ENCODE measurements at regions not wholly inside any gene's neighbourhood (a gene's known extent, or its start where the extent isn't known, plus 50 kb on each side); places are given as distances from the start of the nearest gene placed in this dataset.

DNA sequence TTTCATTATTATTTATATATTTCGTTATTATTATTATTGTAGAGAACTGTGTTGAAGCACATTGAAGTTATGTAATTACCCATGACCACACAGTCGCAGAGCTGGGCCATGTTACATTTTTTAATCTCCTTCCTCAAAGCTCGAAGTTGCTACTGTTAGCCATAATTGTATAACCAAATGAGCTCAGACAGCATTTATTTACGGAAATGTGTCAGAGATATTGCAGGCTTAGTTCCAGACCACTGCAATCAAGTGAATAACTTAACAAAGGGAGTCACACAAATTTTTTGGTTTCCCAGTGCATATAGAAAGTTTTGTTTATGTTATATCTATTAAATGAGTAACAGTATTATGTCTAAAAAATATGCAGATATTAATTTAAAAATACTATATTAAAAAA lies 147.1 kb upstream of the SLITRK1 start:
- no peak for DNase-seq
- H3K36me3 ChIP-seq, result no peaks in the 10 kb centered on the region
- H3K4me3 ChIP-seq, result no peak overlapping the region
- intact Hi-C loops (cut with DNase I; ENCODE audit: low total_unique reads) (no loop called here), in situ Hi-C loops (cut with MboI; ENCODE audit: low sequenced_read_pairs in 4 of 4) (no loop called here)
- no peaks in the 10 kb centered on the region for H3K4me1 ChIP-seq
- no peaks in the 10 kb centered on the region for H3K9me3 ChIP-seq
- no peak overlapping the region for H3K27ac ChIP-seq
- ATAC-seq, result no peak
- H3K27me3 ChIP-seq, result no peaks in the 10 kb centered on the region
- TF ChIP-seq CTCF (IDR thresholded peaks at IDR 0.05 in 4 of 5, conservative IDR thresholded peaks at IDR 0.05 in 1 of 5), result no peak
- no peak for TF ChIP-seq POLR2A (IDR thresholded peaks at IDR 0.05)

DNA sequence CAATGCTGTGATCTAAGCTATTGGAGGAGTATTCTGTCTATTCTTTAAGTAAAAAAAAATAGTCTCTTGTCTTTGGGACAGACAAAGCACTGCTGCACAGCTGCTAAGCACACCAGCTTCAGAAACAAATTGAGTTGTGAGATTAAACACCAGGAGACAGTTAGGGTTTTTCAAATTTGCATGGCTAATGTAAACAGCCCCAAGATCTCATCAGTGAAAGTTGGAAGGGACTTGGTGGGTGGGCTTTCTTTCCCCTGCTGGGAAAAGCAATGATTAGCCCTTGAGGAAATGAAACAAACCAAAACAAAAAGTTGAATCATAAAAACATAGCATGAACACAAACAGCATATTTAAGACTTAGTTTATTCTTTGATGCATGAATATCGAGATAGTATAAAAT lies 143.6 kb upstream of the SLITRK1 start:
- no peaks in the 10 kb centered on the region for H3K27me3 ChIP-seq
- in situ Hi-C loops (cut with MboI; ENCODE audit: low sequenced_read_pairs in 4 of 4), result no loop called here
- TF ChIP-seq POLR2A (IDR thresholded peaks at IDR 0.05) (no peak), CTCF (IDR thresholded peaks at IDR 0.05 in 4 of 5, conservative IDR thresholded peaks at IDR 0.05 in 1 of 5) (no peak)
- no peak overlapping the region for H3K4me3 ChIP-seq
- ATAC-seq (no peak), DNase-seq (no peak)
- H3K9me3 ChIP-seq, result no peaks in the 10 kb centered on the region
- H3K36me3 ChIP-seq, result no peaks in the 10 kb centered on the region
- no peak overlapping the region for H3K27ac ChIP-seq
- intact Hi-C loops (cut with DNase I; ENCODE audit: low total_unique reads), result no loop called here
- no peaks in the 10 kb centered on the region for H3K4me1 ChIP-seq

DNA sequence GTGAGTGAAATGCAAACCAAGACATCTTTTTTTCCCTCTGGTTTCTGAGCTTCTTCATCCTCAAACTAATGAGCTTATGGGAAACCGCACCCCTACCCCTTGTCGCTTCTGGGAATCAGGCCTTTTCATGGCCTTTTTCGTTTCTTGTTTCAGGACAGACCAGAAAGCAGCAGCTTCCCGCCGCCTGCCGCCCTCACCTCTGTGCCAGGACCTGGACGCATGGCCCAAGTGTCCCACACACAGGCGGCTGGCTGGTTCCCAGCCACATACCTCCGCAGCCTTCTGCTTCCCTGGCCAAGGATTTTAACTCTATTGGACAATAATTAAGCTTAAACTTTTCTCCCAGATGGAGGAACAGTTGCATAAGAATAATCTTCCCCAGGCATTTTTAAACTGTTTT lies 114.1 kb upstream of the SLITRK1 start:
- no peak for TF ChIP-seq POLR2A (IDR thresholded peaks at IDR 0.05)
- no peak for TF ChIP-seq CTCF (IDR thresholded peaks at IDR 0.05 in 4 of 5, conservative IDR thresholded peaks at IDR 0.05 in 1 of 5)
- intact Hi-C loops (cut with DNase I; ENCODE audit: low total_unique reads) (no loop called here), in situ Hi-C loops (cut with MboI; ENCODE audit: low sequenced_read_pairs in 4 of 4) (no loop called here)
- no peak for ATAC-seq
- no peaks in the 10 kb centered on the region for H3K27me3 ChIP-seq
- no peak for DNase-seq
- H3K27ac ChIP-seq, result no peak overlapping the region
- H3K4me1 ChIP-seq, result no peaks in the 10 kb centered on the region
- H3K36me3 ChIP-seq, result no peaks in the 10 kb centered on the region
- H3K4me3 ChIP-seq, result no peak overlapping the region
- H3K9me3 ChIP-seq, result no peaks in the 10 kb centered on the region

GRCh38 chr13:83995930-83996329 lies 113.7 kb upstream of the SLITRK1 start:
- Histone ChIP-seq H3K9me3 (no peaks in the 10 kb centered on the region), H3K36me3 (no peaks in the 10 kb centered on the region), H3K27me3 (no peaks in the 10 kb centered on the region), H3K4me1 (no peaks in the 10 kb centered on the region), H3K27ac (no peak overlapping the region), H3K4me3 (no peak overlapping the region)
- ATAC-seq (no peak), DNase-seq (no peak)
- intact Hi-C loops (cut with DNase I; ENCODE audit: low total_unique reads) (no loop called here), in situ Hi-C loops (cut with MboI; ENCODE audit: low sequenced_read_pairs in 4 of 4) (no loop called here)
- TF ChIP-seq CTCF (IDR thresholded peaks at IDR 0.05 in 4 of 5, conservative IDR thresholded peaks at IDR 0.05 in 1 of 5) (no peak), POLR2A (IDR thresholded peaks at IDR 0.05) (no peak)

DNA sequence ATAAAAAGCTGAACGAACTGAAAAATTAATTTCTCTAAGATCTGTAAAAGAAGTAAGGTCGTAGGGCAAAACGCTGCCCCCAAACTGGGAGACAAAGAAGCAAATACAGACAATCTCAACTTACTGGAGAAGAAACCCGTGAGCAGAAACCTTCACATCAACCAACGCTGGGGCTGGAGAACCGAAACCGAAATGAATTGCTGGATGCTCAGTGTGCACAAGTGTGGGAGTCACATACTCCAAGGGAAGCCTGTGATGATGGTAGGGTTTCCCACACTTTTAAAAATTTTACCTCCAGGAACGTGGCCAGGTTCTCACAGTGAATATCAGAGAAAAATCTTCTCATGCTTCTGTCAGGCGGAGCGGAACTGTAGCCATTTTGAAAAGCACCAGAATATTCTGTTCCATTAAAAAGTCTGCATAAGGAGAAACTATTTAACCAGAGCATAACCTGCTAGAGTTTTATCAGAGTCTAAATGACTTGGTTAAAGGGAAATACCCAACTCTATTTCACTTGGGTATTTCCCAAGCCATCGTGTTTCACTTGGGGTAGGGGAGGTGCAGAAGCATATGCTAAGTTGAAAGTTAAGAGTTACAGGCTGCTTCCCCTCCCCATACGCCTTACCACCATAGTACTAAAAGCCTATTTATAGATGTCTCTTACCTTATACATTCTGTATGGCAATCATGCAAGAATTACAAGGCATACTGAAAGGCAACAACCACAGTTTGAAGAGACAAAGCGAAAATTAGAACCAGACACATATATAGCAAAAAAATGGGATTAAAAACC lies 110.5 kb upstream of the SLITRK1 start:
- intact Hi-C loops (cut with DNase I; ENCODE audit: low total_unique reads) (no loop called here), in situ Hi-C loops (cut with MboI; ENCODE audit: low sequenced_read_pairs in 4 of 4) (no loop called here)
- no peaks in the 10 kb centered on the region for H3K4me1 ChIP-seq
- TF ChIP-seq CTCF (IDR thresholded peaks at IDR 0.05 in 4 of 5, conservative IDR thresholded peaks at IDR 0.05 in 1 of 5) (no peak), POLR2A (IDR thresholded peaks at IDR 0.05) (no peak)
- no peak for ATAC-seq
- H3K4me3 ChIP-seq, result no peak overlapping the region
- no peaks in the 10 kb centered on the region for H3K9me3 ChIP-seq
- no peak for DNase-seq
- no peak overlapping the region for H3K27ac ChIP-seq
- H3K27me3 ChIP-seq, result no peaks in the 10 kb centered on the region
- H3K36me3 ChIP-seq, result no peaks in the 10 kb centered on the region
